ENCODE measurements at regions not wholly inside any gene's neighbourhood (a gene's known extent, or its start where the extent isn't known, plus 50 kb on each side); places are given as distances from the start of the nearest gene placed in this dataset.

GRCh38 chr15:81471151-81471550 lies 97.1 kb upstream of the TMC3 start:
- DNase-seq, result no peak

GRCh38 chr15:81469154-81469553 lies 95.1 kb upstream of the TMC3 start:
- DNase-seq, result no peak

- no peak for DNase-seq
Observed at GRCh38 chr15:81466741-81467140, 92.7 kb upstream of the TMC3 start.

GRCh38 chr15:81454024-81454423 lies 80.0 kb upstream of the TMC3 start:
- DNase-seq, result no peak

- no peak for DNase-seq
Observed at GRCh38 chr15:81450721-81451120, 76.7 kb upstream of the TMC3 start.

GRCh38 chr15:81449836-81450474 lies 75.9 kb upstream of the TMC3 start:
- DNase-seq, result no peak

- no peak for DNase-seq
Observed at GRCh38 chr15:81443040-81443820, 69.2 kb upstream of the TMC3 start.

GRCh38 chr15:81442454-81442853 lies 68.4 kb upstream of the TMC3 start:
- DNase-seq, result no peak

GRCh38 chr15:81434851-81435250 lies 60.8 kb upstream of the TMC3 start:
- DNase-seq, result no peak

GRCh38 chr15:81433462-81433861 lies 59.4 kb upstream of the TMC3 start:
- DNase-seq, result no peak

- no peak for DNase-seq
Observed at GRCh38 chr15:81432179-81432578, 58.2 kb upstream of the TMC3 start.

- no peak for DNase-seq
Observed at GRCh38 chr15:81427176-81427575, 53.2 kb upstream of the TMC3 start.

- no peak for DNase-seq
Observed at GRCh38 chr15:81425905-81426304, 51.9 kb upstream of the TMC3 start.

Data from CD4-positive, alpha-beta T cell treated with Interleukin-21 for 1 hour (primary cell).